Calu3 (cell line): ENCODE measurements at regions not wholly inside any gene's neighbourhood (a gene's known extent, or its start where the extent isn't known, plus 50 kb on each side); places are given as distances from the start of the nearest gene placed in this dataset.

Source experiments
- BruUV-seq: library from RNA; stranded (reverse); fragments of 400-500 nt; replicated peaks from 2 replicates; lab custom pipeline; 2021; lab: Mats Ljungman, UMichigan
- CTCF ChIA-PET: fragments of 300-600 bp; sonication (Branson Sonifier 250); formaldehyde crosslinking; loops from one replicate; lab custom pipeline; 2022; ENCODE audit warnings: antibody characterized with exemption; lab: Charles Lee
- DNase-seq: peaks from one replicate; pipeline ENCODE4 v3.0.0; 2022
- H3K27ac Mint-ChIP-seq: one replicate; pipeline ENCODE4 v1.8.0; 2022; ENCODE audit warnings: mixed read lengths; ENCODE audit not compliant: unreplicated experiment
- H3K27me3 Mint-ChIP-seq: one replicate; pipeline ENCODE4 v1.8.0; 2022; ENCODE audit warnings: mixed read lengths; ENCODE audit not compliant: unreplicated experiment
- H3K36me3 Mint-ChIP-seq: one replicate; pipeline ENCODE4 v1.8.0; 2022; ENCODE audit warnings: mild to moderate bottlenecking, moderate library complexity, mixed read lengths; ENCODE audit not compliant: insufficient read depth, unreplicated experiment
- H3K4me1 Mint-ChIP-seq: one replicate; pipeline ENCODE4 v1.8.0; 2022; ENCODE audit warnings: mild to moderate bottlenecking, low read depth, mixed read lengths; ENCODE audit not compliant: unreplicated experiment
- H3K4me3 Mint-ChIP-seq: one replicate; pipeline ENCODE4 v1.8.0; 2022; ENCODE audit warnings: mild to moderate bottlenecking, low read depth, moderate library complexity, mixed read lengths; ENCODE audit not compliant: unreplicated experiment
- H3K9me3 Mint-ChIP-seq: one replicate; pipeline ENCODE4 v1.8.0; 2022; ENCODE audit warnings: low read depth, mixed read lengths; ENCODE audit not compliant: unreplicated experiment
- intact Hi-C: fragments of 100-400 bp; cut with micrococcal nuclease; formaldehyde crosslinking; loops from one replicate; pipeline ENCODE4 v1.10.0; 2022; ENCODE audit not compliant: unreplicated experiment
- TF ChIP-seq, protein P1 (sequence below): fragments of 200-600 bp; IDR thresholded peaks from one replicate; pipeline ENCODE4 v1.8.0; 2022; ENCODE audit warnings: antibody characterized with exemption; ENCODE audit not compliant: unreplicated experiment

DNA sequence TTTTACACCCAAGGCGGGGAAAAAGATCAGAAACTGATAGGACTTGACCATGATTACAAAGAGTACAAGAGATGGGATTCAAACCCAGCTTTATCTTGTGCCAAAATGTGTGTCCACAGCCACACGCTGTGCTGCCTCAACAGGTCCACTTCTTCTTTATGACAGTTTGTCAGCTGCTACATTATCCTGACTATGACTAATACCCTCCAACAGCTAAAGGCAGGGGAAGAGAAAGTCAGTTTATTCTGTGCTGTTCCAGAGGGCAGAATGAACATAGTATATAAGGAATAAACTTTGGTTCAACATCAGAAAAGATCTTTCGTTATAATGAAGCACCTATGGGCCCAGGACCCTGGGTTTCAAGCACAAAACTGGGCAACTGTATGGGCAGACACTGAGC lies 668.2 kb upstream of the TENM4 start:
- Mint-ChIP-seq H3K27ac (no peak overlapping the region), H3K36me3 (no peaks in the 10 kb centered on the region), H3K27me3 (no peaks in the 10 kb centered on the region), H3K4me1 (no peaks in the 10 kb centered on the region), H3K9me3 (peaks cover 19% of the 10 kb centered on the region), H3K4me3 (no peak overlapping the region)
- no peak for DNase-seq
- TF ChIP-seq, protein P1, sequence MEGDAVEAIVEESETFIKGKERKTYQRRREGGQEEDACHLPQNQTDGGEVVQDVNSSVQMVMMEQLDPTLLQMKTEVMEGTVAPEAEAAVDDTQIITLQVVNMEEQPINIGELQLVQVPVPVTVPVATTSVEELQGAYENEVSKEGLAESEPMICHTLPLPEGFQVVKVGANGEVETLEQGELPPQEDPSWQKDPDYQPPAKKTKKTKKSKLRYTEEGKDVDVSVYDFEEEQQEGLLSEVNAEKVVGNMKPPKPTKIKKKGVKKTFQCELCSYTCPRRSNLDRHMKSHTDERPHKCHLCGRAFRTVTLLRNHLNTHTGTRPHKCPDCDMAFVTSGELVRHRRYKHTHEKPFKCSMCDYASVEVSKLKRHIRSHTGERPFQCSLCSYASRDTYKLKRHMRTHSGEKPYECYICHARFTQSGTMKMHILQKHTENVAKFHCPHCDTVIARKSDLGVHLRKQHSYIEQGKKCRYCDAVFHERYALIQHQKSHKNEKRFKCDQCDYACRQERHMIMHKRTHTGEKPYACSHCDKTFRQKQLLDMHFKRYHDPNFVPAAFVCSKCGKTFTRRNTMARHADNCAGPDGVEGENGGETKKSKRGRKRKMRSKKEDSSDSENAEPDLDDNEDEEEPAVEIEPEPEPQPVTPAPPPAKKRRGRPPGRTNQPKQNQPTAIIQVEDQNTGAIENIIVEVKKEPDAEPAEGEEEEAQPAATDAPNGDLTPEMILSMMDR, result no peak
- no TSS peak for BruUV-seq
- intact Hi-C loops, result no loop called here
- CTCF ChIA-PET, result no interaction called here

GRCh38 chr11:80107415-80107814 lies 666.6 kb upstream of the TENM4 start:
- intact Hi-C loops, result no loop called here
- no peaks in the 10 kb centered on the region for H3K4me1 Mint-ChIP-seq
- no TSS peak for BruUV-seq
- no peak for DNase-seq
- peaks cover 21% of the 10 kb centered on the region for H3K9me3 Mint-ChIP-seq
- H3K27me3 Mint-ChIP-seq, result no peaks in the 10 kb centered on the region
- no peak overlapping the region for H3K27ac Mint-ChIP-seq
- no peak overlapping the region for H3K4me3 Mint-ChIP-seq
- TF ChIP-seq, protein P1, result no peak
- CTCF ChIA-PET, result no interaction called here
- H3K36me3 Mint-ChIP-seq, result no peaks in the 10 kb centered on the region

DNA sequence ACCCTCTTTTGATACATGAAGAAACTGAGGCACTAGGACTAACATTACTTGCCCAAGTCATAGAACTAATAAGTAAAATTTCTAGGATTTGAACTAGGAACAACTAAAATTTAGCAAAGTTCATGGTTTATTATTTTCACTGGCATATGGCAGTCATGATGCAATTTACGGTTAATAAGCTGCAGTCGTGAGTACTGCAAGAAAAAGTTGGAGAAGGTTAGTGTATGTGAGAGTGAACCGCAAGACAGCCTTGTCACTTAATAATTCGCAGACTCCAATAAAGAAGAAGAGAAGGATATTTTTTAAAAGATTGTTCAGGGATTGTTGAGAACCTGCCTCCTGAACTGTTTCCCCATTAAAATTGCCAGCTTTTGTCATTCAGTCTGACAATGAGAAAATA lies 663.4 kb upstream of the TENM4 start:
- no peaks in the 10 kb centered on the region for H3K4me1 Mint-ChIP-seq
- no peak for DNase-seq
- no peaks in the 10 kb centered on the region for H3K36me3 Mint-ChIP-seq
- TF ChIP-seq, protein P1, result no peak
- no peaks in the 10 kb centered on the region for H3K27me3 Mint-ChIP-seq
- no TSS peak for BruUV-seq
- intact Hi-C loops, result no loop called here
- CTCF ChIA-PET, result no interaction called here
- H3K27ac Mint-ChIP-seq, result no peak overlapping the region
- H3K9me3 Mint-ChIP-seq, result peaks cover 10% of the 10 kb centered on the region
- no peak overlapping the region for H3K4me3 Mint-ChIP-seq

DNA sequence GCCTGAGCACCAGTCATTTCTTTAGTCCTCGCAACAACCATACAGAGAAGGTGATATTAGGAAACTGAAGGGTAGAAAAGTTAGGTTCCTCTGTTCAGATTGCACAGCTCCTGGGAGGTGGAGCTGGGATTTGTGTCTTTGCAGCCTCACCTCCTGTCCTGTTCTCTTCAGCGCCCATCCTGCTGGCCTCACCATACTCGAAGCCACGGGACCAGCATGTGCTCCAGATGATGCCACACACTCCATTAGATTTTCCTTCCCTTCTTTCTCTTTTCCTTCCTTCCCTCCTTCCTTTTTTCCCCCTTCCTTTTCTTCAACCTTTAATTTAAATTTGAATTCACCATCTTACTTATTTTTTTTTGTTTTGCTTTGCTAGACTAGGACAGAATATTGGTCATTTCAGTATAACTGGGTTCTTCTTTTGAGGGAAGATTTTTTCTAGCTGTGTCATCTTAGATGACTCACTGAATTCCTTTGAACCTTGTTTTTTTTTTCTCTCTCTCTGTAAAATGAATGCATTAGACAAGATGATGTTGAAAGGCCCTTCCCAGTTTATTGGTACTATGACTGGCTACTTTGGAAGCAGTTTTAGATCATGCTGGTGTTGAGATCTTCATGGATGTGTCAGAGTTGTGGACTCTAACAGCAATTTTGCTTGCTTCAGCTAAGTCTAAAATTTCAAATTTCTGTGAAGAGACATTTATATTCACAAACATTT lies 662.5 kb upstream of the TENM4 start:
- no peaks in the 10 kb centered on the region for H3K27me3 Mint-ChIP-seq
- TF ChIP-seq, protein P1, result no peak
- intact Hi-C loops, result no loop called here
- H3K36me3 Mint-ChIP-seq, result no peaks in the 10 kb centered on the region
- no peak for DNase-seq
- CTCF ChIA-PET, result interaction anchor here (0.7 kb wide), 1 partner anchor 711 kb away, joined by 3 read pairs; no protein-coding TSS in a partner anchor
- H3K4me3 Mint-ChIP-seq, result no peak overlapping the region
- peaks cover 14% of the 10 kb centered on the region for H3K9me3 Mint-ChIP-seq
- BruUV-seq, result no TSS peak
- no peaks in the 10 kb centered on the region for H3K4me1 Mint-ChIP-seq
- H3K27ac Mint-ChIP-seq, result no peak overlapping the region
